Naive thymus-derived CD4-positive, alpha-beta T cell (primary cell): ENCODE measurements at regions not wholly inside any gene's neighbourhood (a gene's known extent, or its start where the extent isn't known, plus 50 kb on each side); places are given as distances from the start of the nearest gene placed in this dataset.

Experiments
- ATAC-seq: fragments of 150-1000 bp; cut with Tn5 transposase; 2 replicates; pipeline ENCODE4 v1.10.0; 2021; ENCODE audit warnings: mild to moderate bottlenecking, moderate library complexity
- CTCF ChIA-PET: fragments of 350-600 bp; sonication (Branson Sonifier 250); formaldehyde crosslinking; loops from one replicate; lab custom pipeline; 2021; ENCODE audit warnings: antibody characterized with exemption; lab: Charles Lee
- POLR2A ChIA-PET: fragments of 350-600 bp; sonication (Branson Sonifier 250); formaldehyde crosslinking; loops from one replicate; lab custom pipeline; 2021; ENCODE audit warnings: antibody characterized with exemption, inconsistent platforms; lab: Charles Lee
- DNase-seq, 9 donors: peaks; one replicate each; pipeline versions ENCODE4 v3.0.0 to v3.0.0-alpha.2; 2020 to 2022; ENCODE audit warnings: mixed read lengths in 1 of 9
- H3K27ac ChIP-seq: one replicate; pipeline ENCODE4 v1.7.0; 2013; ENCODE audit warnings: mild to moderate bottlenecking, low read depth, low read length, moderate library complexity
- H3K27me3 ChIP-seq, 2 donors: one replicate each; pipeline ENCODE4 v1.7.0; 2013; ENCODE audit warnings: low read length in 2 of 2, mild to moderate bottlenecking in 2 of 2, moderate library complexity in 2 of 2; ENCODE audit not compliant: control insufficient read depth in 2 of 2, insufficient read depth in 2 of 2
- H3K36me3 ChIP-seq, 3 experiments: 1 replicate in 2 of 3; 2 replicates in 1 of 3; pipeline ENCODE4 v1.7.0; 2013; ENCODE audit warnings: low read length in 3 of 3, mild to moderate bottlenecking in 3 of 3, moderate library complexity in 1 of 3; ENCODE audit not compliant: insufficient read depth in 3 of 3, control insufficient read depth in 2 of 3
- H3K4me1 ChIP-seq, 2 donors: one replicate each; pipeline ENCODE4 v1.7.0; 2013; ENCODE audit warnings: low read length in 2 of 2, mild to moderate bottlenecking in 2 of 2, moderate library complexity in 1 of 2; ENCODE audit not compliant: control insufficient read depth in 2 of 2, insufficient read depth in 2 of 2
- H3K4me3 ChIP-seq: 2 replicates; pipeline ENCODE4 v1.7.0; 2013; ENCODE audit warnings: mild to moderate bottlenecking, low read length
- H3K9me3 ChIP-seq, 3 experiments: 1 replicate in 2 of 3; 2 replicates in 1 of 3; pipeline ENCODE4 v1.7.0; 2013; ENCODE audit warnings: low read length in 3 of 3; ENCODE audit not compliant: control insufficient read depth in 2 of 3
- H3K27ac Mint-ChIP-seq, 9 donors: one replicate each; pipeline ENCODE4 v1.8.0; 2020 to 2022; ENCODE audit warnings: mixed read lengths in 9 of 9, mild to moderate bottlenecking in 8 of 9, moderate library complexity in 5 of 9, inconsistent platforms in 2 of 9
- H3K27me3 Mint-ChIP-seq, 5 donors: one replicate each; pipeline ENCODE4 v1.8.0; 2021 to 2022; ENCODE audit warnings: mixed read lengths in 5 of 5, mild to moderate bottlenecking in 1 of 5
- H3K36me3 Mint-ChIP-seq, 5 donors: one replicate each; pipeline ENCODE4 v1.8.0; 2020 to 2022; ENCODE audit warnings: mixed read lengths in 5 of 5, mild to moderate bottlenecking in 3 of 5, inconsistent platforms in 1 of 5
- H3K4me1 Mint-ChIP-seq, 7 donors: one replicate each; pipeline ENCODE4 v1.8.0; 2020 to 2022; ENCODE audit warnings: mixed read lengths in 7 of 7, mild to moderate bottlenecking in 3 of 7, inconsistent platforms in 1 of 7
- H3K4me3 Mint-ChIP-seq, 10 donors: one replicate each; pipeline ENCODE4 v1.8.0; 2020 to 2022; ENCODE audit warnings: mild to moderate bottlenecking in 10 of 10, mixed read lengths in 10 of 10, moderate library complexity in 6 of 10, inconsistent platforms in 2 of 10
- H3K9me3 Mint-ChIP-seq, 11 donors: one replicate each; pipeline ENCODE4 v1.8.0; 2020 to 2022; ENCODE audit warnings: mixed read lengths in 11 of 11, mild to moderate bottlenecking in 4 of 11, inconsistent platforms in 1 of 11, moderate library complexity in 1 of 11
- intact Hi-C, 2 donors: fragments of 100-400 bp; cut with micrococcal nuclease; formaldehyde crosslinking; loops; one replicate each; pipeline ENCODE4 v1.15.1; 2023

GRCh38 chr16:86827521-86827920 is 249.2 kb downstream of the FOXL1 start:
- no peak overlapping the region for H3K4me3 Mint-ChIP-seq
- H3K36me3 Mint-ChIP-seq = no peaks in the 10 kb centered on the region
- Histone ChIP-seq H3K27ac (no peak overlapping the region), H3K4me1 (no peaks in the 10 kb centered on the region), H3K36me3 (no peaks in the 10 kb centered on the region), H3K9me3 (no peaks in the 10 kb centered on the region), H3K4me3 (no peak overlapping the region), H3K27me3 (no peaks in the 10 kb centered on the region)
- ChIA-PET CTCF (no interaction called here), POLR2A (no interaction called here)
- ATAC-seq (no peak), DNase-seq (no peak)
- H3K9me3 Mint-ChIP-seq = peaks cover 0 to 4% (median 0%) of the 10 kb centered on the region in 11 donors
- H3K27me3 Mint-ChIP-seq = peaks cover 33 to 58% (median 50%) of the 10 kb centered on the region in 5 donors
- no peak overlapping the region for H3K27ac Mint-ChIP-seq
- intact Hi-C loops = no loop called here
- H3K4me1 Mint-ChIP-seq = peaks cover 0 to 4% (median 0%) of the 10 kb centered on the region in 7 donors

- H3K27ac ChIP-seq = no peak overlapping the region
- H3K27me3 Mint-ChIP-seq = peaks cover 33 to 53% (median 48%) of the 10 kb centered on the region in 5 donors
- H3K9me3 Mint-ChIP-seq = peaks cover 0 to 4% (median 0%) of the 10 kb centered on the region in 11 donors
- no peak overlapping the region for H3K27ac Mint-ChIP-seq
- no peaks in the 10 kb centered on the region for H3K9me3 ChIP-seq
- H3K4me3 Mint-ChIP-seq = no peak overlapping the region
- CTCF ChIA-PET = no interaction called here
- intact Hi-C loops = no loop called here
- no peaks in the 10 kb centered on the region for H3K36me3 ChIP-seq
- DNase-seq (no peak), ATAC-seq (no peak)
- H3K4me1 Mint-ChIP-seq = peaks cover 0 to 4% (median 0%) of the 10 kb centered on the region in 7 donors
- H3K4me1 ChIP-seq = no peaks in the 10 kb centered on the region
- no peaks in the 10 kb centered on the region for H3K27me3 ChIP-seq
- no peaks in the 10 kb centered on the region for H3K36me3 Mint-ChIP-seq
- POLR2A ChIA-PET = no interaction called here
- no peak overlapping the region for H3K4me3 ChIP-seq
Measured at GRCh38 chr16:86828202-86828601, 249.9 kb downstream of the FOXL1 start.

GRCh38 chr16:86828653-86829052 is 250.3 kb downstream of the FOXL1 start:
- Histone ChIP-seq H3K4me1 (no peaks in the 10 kb centered on the region), H3K9me3 (no peaks in the 10 kb centered on the region), H3K4me3 (no peak overlapping the region), H3K27ac (no peak overlapping the region), H3K27me3 (no peaks in the 10 kb centered on the region), H3K36me3 (no peaks in the 10 kb centered on the region)
- peaks cover 0 to 4% (median 0%) of the 10 kb centered on the region in 7 donors for H3K4me1 Mint-ChIP-seq
- no peaks in the 10 kb centered on the region for H3K36me3 Mint-ChIP-seq
- ATAC-seq = no peak
- peaks cover 33 to 52% (median 44%) of the 10 kb centered on the region in 5 donors for H3K27me3 Mint-ChIP-seq
- intact Hi-C loops = no loop called here
- peaks cover 0 to 4% (median 0%) of the 10 kb centered on the region in 11 donors for H3K9me3 Mint-ChIP-seq
- ChIA-PET POLR2A (no interaction called here), CTCF (no interaction called here)
- no peak overlapping the region for H3K4me3 Mint-ChIP-seq
- DNase-seq = no peak
- no peak overlapping the region for H3K27ac Mint-ChIP-seq

- ChIA-PET CTCF (no interaction called here), POLR2A (no interaction called here)
- DNase-seq = no peak
- H3K27ac ChIP-seq = no peak overlapping the region
- H3K9me3 ChIP-seq = no peaks in the 10 kb centered on the region
- H3K4me3 ChIP-seq = no peak overlapping the region
- no peaks in the 10 kb centered on the region for H3K36me3 ChIP-seq
- Mint-ChIP-seq H3K4me1 (peaks cover 0 to 4% (median 0%) of the 10 kb centered on the region in 7 donors), H3K36me3 (no peaks in the 10 kb centered on the region), H3K27ac (no peak overlapping the region), H3K4me3 (no peak overlapping the region), H3K27me3 (peaks cover 25 to 38% (median 30%) of the 10 kb centered on the region in 5 donors), H3K9me3 (peaks cover 0 to 4% (median 0%) of the 10 kb centered on the region in 11 donors)
- H3K4me1 ChIP-seq = no peaks in the 10 kb centered on the region
- intact Hi-C loops = no loop called here
- no peaks in the 10 kb centered on the region for H3K27me3 ChIP-seq
- ATAC-seq = no peak
Measured at GRCh38 chr16:86831366-86831765, 253.0 kb downstream of the FOXL1 start.

GRCh38 chr16:86833136-86833535 is 254.8 kb downstream of the FOXL1 start:
- ChIA-PET POLR2A (no interaction called here), CTCF (no interaction called here)
- H3K4me3 ChIP-seq = no peak overlapping the region
- H3K4me3 Mint-ChIP-seq = no peak overlapping the region
- H3K27ac ChIP-seq = no peak overlapping the region
- H3K36me3 Mint-ChIP-seq = no peaks in the 10 kb centered on the region
- no peaks in the 10 kb centered on the region for H3K36me3 ChIP-seq
- no peaks in the 10 kb centered on the region for H3K4me1 ChIP-seq
- intact Hi-C loops = no loop called here
- H3K27ac Mint-ChIP-seq = no peak overlapping the region
- H3K27me3 Mint-ChIP-seq = peaks cover 12 to 21% (median 16%) of the 10 kb centered on the region in 5 donors
- H3K9me3 ChIP-seq = no peaks in the 10 kb centered on the region
- DNase-seq (no peak), ATAC-seq (no peak)
- no peaks in the 10 kb centered on the region for H3K27me3 ChIP-seq
- H3K9me3 Mint-ChIP-seq = peaks cover 0 to 4% (median 0%) of the 10 kb centered on the region in 11 donors
- H3K4me1 Mint-ChIP-seq = no peaks in the 10 kb centered on the region

- no peaks in the 10 kb centered on the region for H3K36me3 Mint-ChIP-seq
- Histone ChIP-seq H3K9me3 (no peaks in the 10 kb centered on the region), H3K4me1 (no peaks in the 10 kb centered on the region), H3K27ac (no peak overlapping the region), H3K36me3 (no peaks in the 10 kb centered on the region), H3K27me3 (no peaks in the 10 kb centered on the region), H3K4me3 (no peak overlapping the region)
- DNase-seq = no peak
- no peak for ATAC-seq
- H3K4me1 Mint-ChIP-seq = no peaks in the 10 kb centered on the region
- ChIA-PET POLR2A (no interaction called here), CTCF (no interaction called here)
- H3K27me3 Mint-ChIP-seq = peaks cover 4 to 13% (median 9%) of the 10 kb centered on the region in 5 donors
- no peak overlapping the region for H3K4me3 Mint-ChIP-seq
- H3K9me3 Mint-ChIP-seq = peaks cover 0 to 2% (median 0%) of the 10 kb centered on the region in 11 donors
- no peak overlapping the region for H3K27ac Mint-ChIP-seq
- intact Hi-C loops = no loop called here
Measured at GRCh38 chr16:86834451-86835035, 256.2 kb downstream of the FOXL1 start.

- intact Hi-C loops = no loop called here
- no peak for ATAC-seq
- ChIA-PET CTCF (no interaction called here), POLR2A (no interaction called here)
- H3K4me3 ChIP-seq = no peak overlapping the region
- Mint-ChIP-seq H3K4me3 (no peak overlapping the region), H3K9me3 (peaks cover 0 to 2% (median 0%) of the 10 kb centered on the region in 11 donors), H3K27me3 (peaks cover 0 to 8% (median 0%) of the 10 kb centered on the region in 5 donors), H3K4me1 (no peaks in the 10 kb centered on the region), H3K27ac (no peak overlapping the region), H3K36me3 (no peaks in the 10 kb centered on the region)
- no peaks in the 10 kb centered on the region for H3K4me1 ChIP-seq
- H3K27ac ChIP-seq = no peak overlapping the region
- H3K9me3 ChIP-seq = no peaks in the 10 kb centered on the region
- H3K27me3 ChIP-seq = no peaks in the 10 kb centered on the region
- DNase-seq = no peak
- H3K36me3 ChIP-seq = no peaks in the 10 kb centered on the region
Measured at GRCh38 chr16:86835982-86836381, 257.6 kb downstream of the FOXL1 start.
